Middle frontal gyrus (tissue), 1 donor: ENCODE measurements at regions not wholly inside any gene's neighbourhood (a gene's known extent, or its start where the extent isn't known, plus 50 kb on each side); places are given as distances from the start of the nearest gene placed in this dataset.

ENCODE experiments used
- DNase-seq: peaks from one replicate; pipeline ENCODE4 v3.0.0-alpha.2; 2015; ENCODE audit warnings: low spot score; ENCODE audit errors: extremely low spot score

DNA sequence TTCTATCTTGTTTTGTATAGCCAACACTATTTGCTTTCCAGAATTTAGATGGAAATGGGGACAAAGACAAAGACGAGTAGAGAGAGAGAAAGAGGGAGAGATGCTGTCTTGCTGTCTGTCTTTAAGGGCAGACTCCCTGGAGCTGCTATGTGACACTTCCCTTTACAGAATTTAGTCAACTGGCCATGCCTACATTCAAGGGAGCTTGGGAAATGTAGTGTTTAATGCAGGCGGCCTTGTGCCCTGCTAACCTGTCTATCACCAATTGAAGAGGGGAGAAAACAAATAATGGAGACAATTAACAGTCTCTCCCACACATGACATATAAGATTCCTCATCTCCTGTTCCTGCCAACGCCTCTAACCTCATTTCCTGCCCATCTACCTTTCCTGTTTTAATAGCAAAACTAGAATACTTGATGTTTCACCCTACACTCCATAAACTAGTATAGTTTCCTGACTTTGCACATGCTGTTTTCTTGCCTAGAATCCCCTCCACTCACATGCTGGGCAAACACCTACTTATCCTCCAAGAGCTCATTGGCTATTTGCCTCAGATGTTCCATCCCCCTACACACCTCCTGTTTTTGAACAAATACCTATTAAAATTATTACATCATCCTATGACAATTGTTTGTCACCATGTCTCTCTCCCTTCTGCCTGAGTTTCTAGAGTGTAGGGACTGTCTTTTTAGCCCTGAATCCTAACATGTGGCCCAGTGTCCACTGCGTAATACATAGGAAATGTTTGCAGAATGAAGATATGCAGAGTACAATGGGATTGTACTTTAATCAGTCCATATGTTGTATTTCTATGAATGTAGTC lies 117.2 kb downstream of the SLC25A24 start:
- DNase-seq = no peak

DNA sequence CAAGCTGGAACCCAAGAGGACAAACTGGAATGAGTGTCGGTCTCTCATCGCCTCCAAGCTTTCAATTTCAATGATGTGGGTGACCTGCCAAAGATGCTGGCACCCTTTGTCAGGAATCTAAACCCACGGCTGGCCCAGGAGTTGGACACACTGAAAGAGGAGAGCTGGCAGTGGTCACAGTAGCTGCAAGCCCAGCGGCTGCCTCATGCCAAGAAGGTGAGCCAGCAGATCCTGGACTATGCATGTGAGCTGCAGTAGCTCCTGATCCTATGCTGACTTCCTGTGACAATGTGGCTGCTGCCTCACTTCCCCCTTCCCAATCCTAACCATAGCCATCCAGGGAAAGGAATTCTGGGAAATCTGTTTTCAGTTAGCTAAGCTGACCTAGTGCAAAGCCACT lies 117.0 kb upstream of the VAV3 start:
- DNase-seq = no peak

- no peak for DNase-seq
Measured at GRCh38 chr1:108080448-108080847, 115.5 kb upstream of the VAV3 start.

DNA sequence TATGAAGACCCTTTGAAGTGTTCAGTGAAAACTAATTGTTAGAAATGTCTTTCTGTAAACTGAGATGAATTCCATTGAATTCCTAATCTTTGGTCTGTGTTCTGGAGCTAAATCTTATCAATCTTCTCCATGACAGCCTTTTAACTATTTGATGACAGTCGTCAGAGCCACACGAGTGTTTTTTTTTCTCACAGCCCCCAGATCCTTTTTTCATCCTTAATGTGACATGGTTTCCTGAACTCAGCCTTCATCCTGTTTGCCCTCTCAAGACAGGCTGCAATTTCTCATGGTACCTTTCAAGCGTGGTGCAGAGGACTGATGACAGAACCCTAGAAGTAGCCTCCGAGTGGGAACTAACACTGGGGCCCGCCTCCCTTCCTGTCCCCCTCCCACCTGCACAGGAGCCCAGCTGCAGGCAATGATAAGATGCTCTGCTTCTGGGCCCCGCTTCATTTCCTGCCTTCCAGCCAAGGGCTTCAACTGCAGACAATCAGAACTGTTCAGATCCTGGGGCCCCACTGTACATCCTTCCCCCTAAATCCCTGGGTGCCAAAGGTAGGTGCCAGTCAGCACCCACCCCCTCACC lies 114.6 kb upstream of the VAV3 start:
- DNase-seq = no peak

DNA sequence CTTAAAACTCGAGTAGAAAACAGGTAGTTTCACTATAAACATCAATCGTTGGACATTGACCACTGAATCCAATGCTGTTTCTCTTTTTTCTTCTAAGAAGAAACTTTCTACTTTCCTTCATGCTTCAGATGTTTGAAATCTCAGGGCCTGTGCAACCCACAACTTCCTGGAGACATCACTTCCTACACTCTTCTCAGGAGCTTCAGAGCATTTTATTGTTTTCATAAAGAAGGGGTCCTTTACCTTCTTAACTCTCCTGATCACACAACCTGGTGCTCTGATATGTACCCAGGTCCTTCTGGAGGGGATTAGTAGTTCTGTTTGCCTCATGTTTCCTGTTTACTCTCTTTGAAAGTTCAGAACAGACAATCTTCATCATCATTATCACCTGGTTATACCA lies 113.0 kb upstream of the VAV3 start:
- no peak for DNase-seq

DNA sequence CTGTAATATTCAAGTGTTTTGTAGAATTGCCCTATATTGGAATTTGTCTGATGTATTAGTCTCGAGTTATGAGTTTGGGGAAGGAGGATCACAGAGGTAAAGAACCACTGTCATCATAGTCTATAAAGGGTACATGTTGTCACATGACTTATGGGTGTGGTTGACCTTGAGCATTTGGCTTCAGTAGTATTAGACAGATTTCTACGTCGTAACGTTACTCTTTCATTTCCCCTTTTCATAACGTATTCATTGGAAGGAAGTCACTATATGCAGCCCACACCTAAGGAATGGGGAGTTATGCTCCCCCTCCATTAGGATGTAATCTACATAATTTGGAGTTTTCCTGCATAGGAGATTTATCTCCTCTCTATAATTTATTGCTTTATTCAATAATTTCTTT lies 110.1 kb upstream of the VAV3 start:
- DNase-seq = no peak

- DNase-seq = no peak
Measured at GRCh38 chr1:108072776-108073175, 107.8 kb upstream of the VAV3 start.

GRCh38 chr1:108072212-108072611 lies 107.2 kb upstream of the VAV3 start:
- DNase-seq = no peak

- no peak for DNase-seq
Measured at GRCh38 chr1:108071601-108072000, 106.6 kb upstream of the VAV3 start.

- DNase-seq = no peak
Measured at GRCh38 chr1:108070662-108071061, 105.7 kb upstream of the VAV3 start.

DNA sequence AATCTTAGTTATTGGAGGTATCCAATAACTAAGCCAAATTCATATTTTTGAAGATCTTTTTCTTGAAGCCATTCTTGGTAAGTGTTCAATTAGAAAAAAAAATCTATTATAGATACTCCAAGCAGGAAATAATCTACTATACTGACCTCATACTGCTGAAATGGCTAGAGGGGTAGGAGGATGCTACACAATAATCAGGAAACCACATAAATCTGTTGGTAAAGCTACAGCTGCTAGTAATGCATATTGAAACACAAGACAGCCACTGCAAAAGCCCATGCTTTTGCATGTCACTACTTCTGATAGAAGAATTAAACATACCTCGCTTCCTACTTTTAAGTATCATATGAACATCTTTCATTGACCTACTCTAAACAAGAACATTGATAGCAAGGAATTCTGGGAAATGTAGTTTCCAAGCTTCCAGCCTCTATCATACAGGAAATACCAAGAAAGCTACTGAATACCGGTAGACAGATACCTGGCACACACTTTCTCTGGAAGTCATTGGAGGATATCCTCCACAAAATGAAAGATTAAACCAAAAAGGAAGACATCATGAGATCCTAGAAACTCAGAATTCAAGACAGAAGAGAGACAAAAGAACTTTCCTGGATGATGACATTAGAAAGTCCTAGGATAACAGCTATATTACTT lies 103.0 kb upstream of the VAV3 start:
- no peak for DNase-seq

DNA sequence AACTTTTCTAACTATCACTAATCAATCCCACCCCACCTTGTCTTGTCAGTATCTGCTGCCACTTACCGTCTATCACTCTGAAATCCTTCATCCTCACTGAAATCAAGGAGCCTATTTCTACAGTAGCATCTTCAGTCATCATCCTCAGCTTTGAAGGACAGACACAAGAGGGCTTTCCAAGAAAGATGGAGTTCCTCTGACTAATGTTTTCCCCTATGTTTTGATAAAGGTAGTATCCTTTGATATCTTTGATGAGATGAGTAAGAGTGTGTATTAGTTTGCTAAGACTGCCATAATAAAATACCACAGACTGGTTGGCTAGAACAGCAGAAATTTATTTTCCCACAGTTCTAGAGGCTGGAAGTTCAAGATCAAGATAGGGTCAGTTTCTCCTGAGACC lies 101.8 kb upstream of the VAV3 start:
- no peak for DNase-seq

- DNase-seq = no peak
Measured at GRCh38 chr1:108064255-108064654, 99.3 kb upstream of the VAV3 start.

- DNase-seq = no peak
Measured at GRCh38 chr1:108063703-108064102, 98.7 kb upstream of the VAV3 start.

GRCh38 chr1:108059945-108060344 lies 95.0 kb upstream of the VAV3 start:
- no peak for DNase-seq

GRCh38 chr1:108057541-108057940 lies 92.6 kb upstream of the VAV3 start:
- no peak for DNase-seq

GRCh38 chr1:108056436-108056990 lies 91.5 kb upstream of the VAV3 start:
- no peak for DNase-seq

DNA sequence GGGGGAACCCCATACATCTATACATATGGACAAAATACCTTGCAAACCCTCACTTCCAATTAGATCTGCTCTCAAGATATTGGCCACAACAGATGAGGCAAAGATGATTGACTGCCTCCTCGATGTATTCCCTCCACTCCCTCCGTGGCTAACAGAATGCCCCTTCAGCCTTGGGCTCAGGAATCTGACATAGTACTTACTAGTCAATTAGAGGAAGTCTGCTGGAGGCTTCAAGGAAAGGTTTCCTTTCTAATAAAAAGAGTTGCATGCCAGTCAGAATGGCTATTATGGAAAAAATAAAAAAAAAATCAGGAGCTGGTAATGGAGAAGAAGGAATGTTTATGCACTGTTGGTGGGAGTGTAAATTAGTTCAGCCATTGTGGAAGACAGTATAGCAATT lies 90.4 kb upstream of the VAV3 start:
- DNase-seq = no peak

DNA sequence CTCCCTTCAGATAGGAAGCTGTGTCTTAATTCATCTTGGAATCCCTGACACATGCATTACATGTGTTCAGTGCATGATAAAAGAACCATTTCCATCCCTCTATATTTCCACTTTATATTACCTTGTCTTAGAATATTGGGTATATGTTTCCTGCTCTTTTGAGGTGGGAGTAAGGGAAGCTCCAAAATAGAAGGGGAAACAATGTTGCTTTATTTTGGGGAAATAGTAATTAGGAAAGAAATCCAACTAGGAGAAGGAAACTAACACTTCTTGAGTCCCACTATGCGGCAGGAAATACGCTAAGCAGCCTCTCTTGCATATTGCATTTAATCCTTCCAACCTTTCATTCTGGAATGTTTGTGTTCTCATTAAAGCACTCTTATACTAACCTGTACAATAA lies 89.4 kb upstream of the VAV3 start:
- no peak for DNase-seq

GRCh38 chr1:108053270-108054013 lies 88.5 kb upstream of the VAV3 start:
- DNase-seq = peak; percentile 6

GRCh38 chr1:108051631-108052377 lies 86.8 kb upstream of the VAV3 start:
- no peak for DNase-seq
